Astrocyte (in vitro differentiated cells and primary cell): ENCODE measurements at regions not wholly inside any gene's neighbourhood (a gene's known extent, or its start where the extent isn't known, plus 50 kb on each side); places are given as distances from the start of the nearest gene placed in this dataset.

Source experiments
- EZH2 ChIP-seq: IDR thresholded peaks from 2 replicates; pipeline ENCODE4 v1.6.1; 2012; ENCODE audit warnings: mild to moderate bottlenecking, low read length, inconsistent platforms; ENCODE audit not compliant: insufficient read depth
- TF ChIP-seq, protein P1 (sequence below): IDR thresholded peaks from 2 replicates; pipeline ENCODE4 v1.5.1; 2011; ENCODE audit warnings: low read depth, mild to moderate bottlenecking, inconsistent platforms, low read length, moderate library complexity; ENCODE audit not compliant: insufficient read depth

DNA sequence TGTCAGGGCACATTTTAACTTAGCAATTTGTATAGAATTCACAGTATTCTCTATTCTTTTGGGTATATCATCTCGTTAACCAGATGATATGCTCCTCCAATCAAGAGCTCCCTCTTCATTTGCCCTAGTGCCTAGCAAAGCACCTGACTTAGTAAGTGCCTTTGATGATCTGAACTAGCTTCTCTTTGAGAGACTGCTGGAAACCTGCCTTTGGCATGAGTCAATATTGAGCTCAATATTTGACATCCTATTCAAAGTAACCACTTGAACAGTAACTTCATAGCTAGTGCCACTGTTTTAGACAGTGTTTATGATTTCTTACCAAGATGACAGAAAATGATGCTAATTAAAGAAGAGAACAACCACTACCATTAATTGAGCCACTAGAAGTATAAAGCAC lies 696.3 kb upstream of the UBE2E2 start:
- TF ChIP-seq, protein P1, sequence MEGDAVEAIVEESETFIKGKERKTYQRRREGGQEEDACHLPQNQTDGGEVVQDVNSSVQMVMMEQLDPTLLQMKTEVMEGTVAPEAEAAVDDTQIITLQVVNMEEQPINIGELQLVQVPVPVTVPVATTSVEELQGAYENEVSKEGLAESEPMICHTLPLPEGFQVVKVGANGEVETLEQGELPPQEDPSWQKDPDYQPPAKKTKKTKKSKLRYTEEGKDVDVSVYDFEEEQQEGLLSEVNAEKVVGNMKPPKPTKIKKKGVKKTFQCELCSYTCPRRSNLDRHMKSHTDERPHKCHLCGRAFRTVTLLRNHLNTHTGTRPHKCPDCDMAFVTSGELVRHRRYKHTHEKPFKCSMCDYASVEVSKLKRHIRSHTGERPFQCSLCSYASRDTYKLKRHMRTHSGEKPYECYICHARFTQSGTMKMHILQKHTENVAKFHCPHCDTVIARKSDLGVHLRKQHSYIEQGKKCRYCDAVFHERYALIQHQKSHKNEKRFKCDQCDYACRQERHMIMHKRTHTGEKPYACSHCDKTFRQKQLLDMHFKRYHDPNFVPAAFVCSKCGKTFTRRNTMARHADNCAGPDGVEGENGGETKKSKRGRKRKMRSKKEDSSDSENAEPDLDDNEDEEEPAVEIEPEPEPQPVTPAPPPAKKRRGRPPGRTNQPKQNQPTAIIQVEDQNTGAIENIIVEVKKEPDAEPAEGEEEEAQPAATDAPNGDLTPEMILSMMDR, result no peak
- TF ChIP-seq EZH2, result no peak
